Upper lobe of right lung (tissue), 1 donor: ENCODE measurements at regions not wholly inside any gene's neighbourhood (a gene's known extent, or its start where the extent isn't known, plus 50 kb on each side); places are given as distances from the start of the nearest gene placed in this dataset.
A peak's percentile ranks its signal among the peaks of the same experiment; 100 is the strongest.
"Not testable (repeated sequence)": the region's sequence is repeated elsewhere in the genome, so short reads cannot be mapped to it uniquely, and the experiment has no call there.

Experiments
- ATAC-seq: fragments of 200-7000 bp; cut with Tn5 transposase; one replicate; pipeline ENCODE4 v1.9.1; 2020; ENCODE audit warnings: mild to moderate bottlenecking, moderate library complexity
- DNase-seq: peaks from one replicate; pipeline ENCODE4 v3.0.0-alpha.2; 2020
- H3K27ac ChIP-seq: fragments of 200-600 bp; one replicate; pipeline ENCODE4 v1.8.0; 2022
- H3K27me3 ChIP-seq: fragments of 200-600 bp; one replicate; pipeline ENCODE4 v1.8.0; 2022; ENCODE audit warnings: mild to moderate bottlenecking
- H3K36me3 ChIP-seq: fragments of 200-600 bp; one replicate; pipeline ENCODE4 v1.8.0; 2022
- H3K4me1 ChIP-seq: fragments of 200-600 bp; one replicate; pipeline ENCODE4 v1.8.0; 2022
- H3K4me3 ChIP-seq: fragments of 200-600 bp; one replicate; pipeline ENCODE4 v1.8.0; 2022; ENCODE audit warnings: mild to moderate bottlenecking
- H3K9me3 ChIP-seq: fragments of 200-600 bp; one replicate; pipeline ENCODE4 v1.8.0; 2022
- intact Hi-C: fragments of 100-400 bp; cut with DNase I; formaldehyde crosslinking; loops from one replicate; pipeline ENCODE4 v1.11.0; 2022
- TF ChIP-seq, protein P1 (sequence below): fragments of 200-600 bp; IDR thresholded peaks from one replicate; pipeline ENCODE4 v1.8.0; 2022; ENCODE audit warnings: antibody characterized with exemption
- donor health status: DM: no; HTN: yes; CAD: no; lungs with severe emphysema.

DNA sequence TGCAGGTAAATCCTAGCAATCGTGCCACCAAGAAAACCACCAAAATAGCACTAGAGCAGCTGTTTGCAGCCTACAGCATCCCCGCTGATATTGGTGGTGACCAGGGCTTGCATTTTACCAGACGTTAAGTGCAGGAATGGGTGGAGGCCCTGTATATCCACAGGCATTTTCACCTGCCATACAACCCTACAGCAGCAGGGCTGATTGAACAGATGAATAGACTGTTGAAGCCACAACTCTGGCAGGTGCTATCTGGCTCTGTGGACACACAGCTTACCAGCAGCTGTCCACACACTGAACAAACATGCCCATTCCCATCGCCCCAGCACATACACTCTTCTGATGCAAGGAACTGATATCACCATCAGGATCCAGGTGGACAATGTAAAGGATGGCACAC is 154.5 kb upstream of the APC start:
- Histone ChIP-seq H3K36me3 (no peaks in the 10 kb centered on the region), H3K4me1 (no peaks in the 10 kb centered on the region), H3K4me3 (no peak overlapping the region), H3K27ac (no peak overlapping the region), H3K9me3 (no peaks in the 10 kb centered on the region), H3K27me3 (no peaks in the 10 kb centered on the region)
- no peak for DNase-seq
- intact Hi-C loops: no loop called here
- TF ChIP-seq, protein P1, sequence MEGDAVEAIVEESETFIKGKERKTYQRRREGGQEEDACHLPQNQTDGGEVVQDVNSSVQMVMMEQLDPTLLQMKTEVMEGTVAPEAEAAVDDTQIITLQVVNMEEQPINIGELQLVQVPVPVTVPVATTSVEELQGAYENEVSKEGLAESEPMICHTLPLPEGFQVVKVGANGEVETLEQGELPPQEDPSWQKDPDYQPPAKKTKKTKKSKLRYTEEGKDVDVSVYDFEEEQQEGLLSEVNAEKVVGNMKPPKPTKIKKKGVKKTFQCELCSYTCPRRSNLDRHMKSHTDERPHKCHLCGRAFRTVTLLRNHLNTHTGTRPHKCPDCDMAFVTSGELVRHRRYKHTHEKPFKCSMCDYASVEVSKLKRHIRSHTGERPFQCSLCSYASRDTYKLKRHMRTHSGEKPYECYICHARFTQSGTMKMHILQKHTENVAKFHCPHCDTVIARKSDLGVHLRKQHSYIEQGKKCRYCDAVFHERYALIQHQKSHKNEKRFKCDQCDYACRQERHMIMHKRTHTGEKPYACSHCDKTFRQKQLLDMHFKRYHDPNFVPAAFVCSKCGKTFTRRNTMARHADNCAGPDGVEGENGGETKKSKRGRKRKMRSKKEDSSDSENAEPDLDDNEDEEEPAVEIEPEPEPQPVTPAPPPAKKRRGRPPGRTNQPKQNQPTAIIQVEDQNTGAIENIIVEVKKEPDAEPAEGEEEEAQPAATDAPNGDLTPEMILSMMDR: no peak
- no peak for ATAC-seq

DNA sequence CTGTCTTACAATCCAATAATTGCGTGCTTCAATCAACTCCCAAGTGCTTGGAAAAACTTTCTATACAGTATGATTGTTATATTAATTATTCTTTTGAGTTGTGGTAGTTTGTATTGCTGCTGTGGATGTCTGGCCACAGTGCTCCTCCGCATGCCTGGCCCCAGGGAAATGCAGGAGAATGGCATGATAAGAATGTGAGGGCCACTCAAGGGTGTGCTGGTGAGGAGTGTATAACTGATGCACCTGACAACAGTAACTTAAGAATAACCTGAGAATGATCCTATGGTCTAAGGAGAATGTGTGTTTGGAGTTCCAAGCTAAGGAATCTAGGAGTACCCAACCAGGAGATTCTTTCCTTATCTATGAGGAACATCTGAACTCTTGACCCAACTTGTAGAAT is 152.9 kb upstream of the APC start:
- H3K36me3 ChIP-seq: no peaks in the 10 kb centered on the region
- DNase-seq (no peak), ATAC-seq (peak; percentile 78)
- H3K9me3 ChIP-seq: no peaks in the 10 kb centered on the region
- H3K4me3 ChIP-seq: no peak overlapping the region
- H3K27ac ChIP-seq: no peak overlapping the region
- intact Hi-C loops: no loop called here
- TF ChIP-seq, protein P1: no peak
- H3K27me3 ChIP-seq: no peaks in the 10 kb centered on the region
- no peaks in the 10 kb centered on the region for H3K4me1 ChIP-seq

DNA sequence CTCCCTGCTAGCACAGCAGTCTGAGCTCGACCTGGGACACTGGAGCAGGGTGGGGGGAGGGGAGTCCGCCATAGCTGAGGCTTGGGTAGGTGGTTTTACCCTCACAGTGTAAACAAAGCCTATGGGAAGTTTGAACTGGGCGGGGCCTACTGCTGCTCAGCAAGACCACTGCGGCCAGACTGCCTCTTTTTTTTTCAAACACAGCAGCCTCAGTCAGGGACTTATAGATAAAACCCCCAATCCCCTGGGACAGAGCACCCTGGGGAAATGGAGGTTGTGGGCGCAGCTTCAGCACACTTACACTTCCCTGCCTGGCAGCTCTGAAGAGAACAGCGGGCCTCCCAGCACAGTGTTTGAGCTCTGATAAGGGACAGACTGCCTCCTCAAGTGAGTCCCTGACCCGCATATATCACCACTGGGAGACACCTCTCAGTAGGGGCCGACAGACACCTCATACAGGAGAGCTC is 151.1 kb upstream of the APC start:
- Histone ChIP-seq H3K27ac (no peak overlapping the region), H3K4me3 (no peak overlapping the region), H3K27me3 (no peaks in the 10 kb centered on the region), H3K36me3 (no peaks in the 10 kb centered on the region), H3K4me1 (no peaks in the 10 kb centered on the region), H3K9me3 (no peaks in the 10 kb centered on the region)
- TF ChIP-seq, protein P1: no peak
- DNase-seq (no peak), ATAC-seq (no peak)
- intact Hi-C loops: no loop called here

DNA sequence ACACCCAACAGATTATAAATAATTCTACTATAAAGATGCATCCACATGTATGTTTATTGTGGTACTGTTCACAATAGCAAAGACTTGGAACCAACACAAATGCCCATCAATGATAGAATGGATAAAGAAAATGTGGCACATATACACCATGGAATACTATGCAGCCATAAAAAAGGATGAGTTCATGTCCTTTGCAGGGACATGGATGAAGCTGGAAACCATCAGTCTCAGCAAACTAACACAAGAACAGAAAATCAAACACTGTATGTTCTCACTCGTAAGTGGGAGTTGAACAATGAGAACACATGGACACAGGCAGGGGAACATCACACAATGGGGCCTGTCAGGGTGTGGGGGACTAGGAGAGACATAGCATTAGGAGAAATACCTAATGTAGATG is 146.8 kb upstream of the APC start:
- H3K4me3 ChIP-seq, H3K27ac ChIP-seq, ATAC-seq, H3K36me3 ChIP-seq, H3K27me3 ChIP-seq, intact Hi-C loops, H3K4me1 ChIP-seq, H3K9me3 ChIP-seq, DNase-seq: not testable (repeated sequence)

DNA sequence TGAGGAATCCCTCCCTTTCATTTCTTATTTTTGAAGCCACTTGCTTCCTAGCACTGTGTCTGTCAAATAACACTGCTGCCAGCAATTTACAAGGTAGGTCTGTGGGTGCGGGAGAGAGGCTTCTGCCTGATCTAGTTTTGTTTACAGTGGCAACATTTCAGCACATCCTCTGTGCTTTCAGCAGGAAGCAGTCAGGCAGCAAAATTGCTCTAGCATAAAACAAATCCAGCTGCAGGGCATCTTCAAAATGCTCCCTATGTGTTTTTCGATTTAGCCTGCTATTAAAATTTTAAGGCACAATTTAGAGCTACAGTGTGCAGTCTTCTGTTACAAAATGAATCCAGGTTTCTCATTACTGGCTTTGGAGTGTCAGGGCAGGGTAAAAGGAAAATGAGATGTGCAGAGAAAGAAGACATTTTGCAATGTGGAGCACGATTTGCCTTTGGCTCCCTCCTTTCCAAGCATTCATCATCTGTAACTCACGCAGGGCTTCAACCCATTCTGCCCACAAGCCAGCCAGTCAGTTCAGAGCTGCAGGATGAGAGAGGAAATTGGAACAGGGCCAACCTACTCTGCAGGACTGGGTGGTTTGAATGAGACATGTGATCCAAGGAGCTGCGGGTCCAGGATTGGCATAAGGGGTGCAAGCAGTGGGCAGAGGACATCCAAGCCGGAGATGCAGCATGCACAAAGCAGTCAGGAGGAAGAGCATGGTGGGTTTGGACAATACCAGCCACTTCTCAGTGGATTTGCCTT is 143.4 kb upstream of the APC start:
- no peak for DNase-seq

DNA sequence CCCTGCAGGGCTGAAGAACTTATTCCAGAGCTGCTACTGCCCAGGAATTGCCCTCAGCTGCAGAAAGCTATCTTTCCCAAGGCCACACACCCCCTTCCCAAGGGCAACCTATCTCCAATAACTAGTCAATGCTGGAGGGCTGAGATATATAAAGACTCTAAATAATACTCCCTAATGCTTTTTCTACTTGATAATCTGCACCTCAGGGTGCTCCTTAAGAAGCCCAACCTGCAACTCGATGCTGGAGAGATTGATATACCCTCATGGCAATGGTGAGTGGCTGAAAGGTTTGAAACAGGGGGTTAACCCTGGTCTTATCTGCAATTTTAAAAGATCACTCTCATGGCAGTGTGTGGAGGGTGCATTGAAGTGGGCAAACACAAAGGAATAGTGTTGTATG is 142.7 kb upstream of the APC start:
- Histone ChIP-seq H3K27me3 (no peaks in the 10 kb centered on the region), H3K27ac (no peak overlapping the region), H3K4me1 (peaks cover 7% of the 10 kb centered on the region), H3K4me3 (no peak overlapping the region), H3K36me3 (no peaks in the 10 kb centered on the region), H3K9me3 (no peaks in the 10 kb centered on the region)
- DNase-seq (no peak), ATAC-seq (no peak)
- TF ChIP-seq, protein P1: no peak
- intact Hi-C loops: no loop called here

More for the DNA sequence above, 143.4 kb upstream of the APC start:
- Histone ChIP-seq H3K27me3 (no peaks in the 10 kb centered on the region), H3K9me3 (no peaks in the 10 kb centered on the region), H3K4me3 (no peak overlapping the region), H3K36me3 (no peaks in the 10 kb centered on the region), H3K27ac (no peak overlapping the region), H3K4me1 (peaks cover 7% of the 10 kb centered on the region)
- intact Hi-C loops: no loop called here
- TF ChIP-seq, protein P1: no peak
- ATAC-seq: no peak
